ENCODE measurements at regions not wholly inside any gene's neighbourhood (a gene's known extent, or its start where the extent isn't known, plus 50 kb on each side); places are given as distances from the start of the nearest gene placed in this dataset.
A peak's percentile ranks its signal among the peaks of the same experiment; 100 is the strongest.

- Mint-ChIP-seq H3K4me3 (no peak overlapping the region), H3K4me1 (peaks cover 27% of the 10 kb centered on the region), H3K27ac (peak overlapping the region in 1 of 3 experiments; percentile 60), H3K27me3 (ENCODE audit: low read depth) (no peaks in the 10 kb centered on the region), H3K9me3 (peaks cover 9% of the 10 kb centered on the region), H3K36me3 (ENCODE audit: low read depth) (no peaks in the 10 kb centered on the region)
- TF ChIP-seq, protein P1, sequence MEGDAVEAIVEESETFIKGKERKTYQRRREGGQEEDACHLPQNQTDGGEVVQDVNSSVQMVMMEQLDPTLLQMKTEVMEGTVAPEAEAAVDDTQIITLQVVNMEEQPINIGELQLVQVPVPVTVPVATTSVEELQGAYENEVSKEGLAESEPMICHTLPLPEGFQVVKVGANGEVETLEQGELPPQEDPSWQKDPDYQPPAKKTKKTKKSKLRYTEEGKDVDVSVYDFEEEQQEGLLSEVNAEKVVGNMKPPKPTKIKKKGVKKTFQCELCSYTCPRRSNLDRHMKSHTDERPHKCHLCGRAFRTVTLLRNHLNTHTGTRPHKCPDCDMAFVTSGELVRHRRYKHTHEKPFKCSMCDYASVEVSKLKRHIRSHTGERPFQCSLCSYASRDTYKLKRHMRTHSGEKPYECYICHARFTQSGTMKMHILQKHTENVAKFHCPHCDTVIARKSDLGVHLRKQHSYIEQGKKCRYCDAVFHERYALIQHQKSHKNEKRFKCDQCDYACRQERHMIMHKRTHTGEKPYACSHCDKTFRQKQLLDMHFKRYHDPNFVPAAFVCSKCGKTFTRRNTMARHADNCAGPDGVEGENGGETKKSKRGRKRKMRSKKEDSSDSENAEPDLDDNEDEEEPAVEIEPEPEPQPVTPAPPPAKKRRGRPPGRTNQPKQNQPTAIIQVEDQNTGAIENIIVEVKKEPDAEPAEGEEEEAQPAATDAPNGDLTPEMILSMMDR (IDR thresholded peaks at IDR 0.05; ENCODE audit: unreplicated experiment in 3 of 3), result no peak
Observed at GRCh38 chr4:53680598-53680997, 89.3 kb upstream of the LNX1 start.

DNA sequence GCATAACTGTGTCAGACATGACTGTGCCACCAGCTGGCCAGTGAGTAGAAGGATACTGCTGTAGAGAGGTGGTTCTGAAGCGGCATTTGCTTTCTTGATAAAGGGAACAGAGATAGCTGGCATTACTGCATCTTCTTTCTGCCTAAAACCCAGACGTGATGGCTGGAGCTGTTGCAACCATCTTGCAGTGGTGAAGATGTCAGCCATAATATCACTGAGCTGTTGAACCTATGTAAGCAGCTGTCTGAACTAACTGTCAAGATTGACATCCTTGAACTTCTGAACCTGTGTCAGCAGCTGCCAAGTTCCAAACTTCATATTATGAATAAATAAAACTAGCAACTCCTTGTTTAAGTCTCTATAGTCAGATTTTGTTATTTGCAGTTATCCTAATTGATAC is 88.9 kb upstream of the LNX1 start:
- H3K27me3 Mint-ChIP-seq (ENCODE audit: low read depth), result no peaks in the 10 kb centered on the region
- peaks cover 9% of the 10 kb centered on the region for H3K9me3 Mint-ChIP-seq
- H3K36me3 Mint-ChIP-seq (ENCODE audit: low read depth), result no peaks in the 10 kb centered on the region
- H3K27ac Mint-ChIP-seq, result peak overlapping the region in 1 of 3 experiments; percentile 60
- TF ChIP-seq, protein P1 (IDR thresholded peaks at IDR 0.05; ENCODE audit: unreplicated experiment in 3 of 3), result no peak
- H3K4me3 Mint-ChIP-seq, result no peak overlapping the region
- peaks cover 27% of the 10 kb centered on the region for H3K4me1 Mint-ChIP-seq

DNA sequence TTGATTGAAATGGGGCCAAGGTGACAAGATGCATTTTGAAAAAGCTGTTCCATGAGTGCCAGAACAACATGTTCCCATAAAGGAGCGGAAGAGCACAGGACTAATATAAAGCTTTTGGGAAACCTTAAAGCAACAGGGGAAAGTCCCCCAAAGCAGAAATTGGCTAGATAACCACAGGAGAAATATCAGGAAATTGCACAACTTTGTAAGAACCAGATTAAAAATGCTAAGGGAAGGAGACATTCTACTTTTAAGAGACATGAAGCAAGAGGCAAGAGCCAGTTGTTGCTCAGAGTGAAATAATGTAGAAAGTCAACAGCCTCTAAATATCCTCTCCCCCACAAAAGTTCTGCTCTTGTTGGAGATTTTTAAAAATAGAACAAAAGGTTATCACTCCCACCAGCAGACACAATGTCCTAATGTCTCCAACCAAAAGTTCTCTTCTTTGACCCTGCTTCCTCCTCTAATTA is 85.2 kb upstream of the LNX1 start:
- Mint-ChIP-seq H3K4me3 (no peak overlapping the region), H3K27me3 (ENCODE audit: low read depth) (no peaks in the 10 kb centered on the region)
- TF ChIP-seq, protein P1 (IDR thresholded peaks at IDR 0.05; ENCODE audit: unreplicated experiment in 3 of 3), result no peak

GRCh38 chr4:53674903-53675302 is 83.6 kb upstream of the LNX1 start:
- peaks cover 9% of the 10 kb centered on the region for H3K9me3 Mint-ChIP-seq
- no peak overlapping the region for H3K4me3 Mint-ChIP-seq
- H3K27me3 Mint-ChIP-seq (ENCODE audit: low read depth), result no peaks in the 10 kb centered on the region
- H3K36me3 Mint-ChIP-seq (ENCODE audit: low read depth), result no peaks in the 10 kb centered on the region
- H3K4me1 Mint-ChIP-seq, result no peaks in the 10 kb centered on the region
- TF ChIP-seq, protein P1 (IDR thresholded peaks at IDR 0.05; ENCODE audit: unreplicated experiment in 3 of 3), result no peak
- no peak overlapping the region for H3K27ac Mint-ChIP-seq

More for the DNA sequence above, 85.2 kb upstream of the LNX1 start:
- no peaks in the 10 kb centered on the region for H3K4me1 Mint-ChIP-seq
- peaks cover 9% of the 10 kb centered on the region for H3K9me3 Mint-ChIP-seq
- H3K36me3 Mint-ChIP-seq (ENCODE audit: low read depth), result no peaks in the 10 kb centered on the region
- no peak overlapping the region for H3K27ac Mint-ChIP-seq

DNA sequence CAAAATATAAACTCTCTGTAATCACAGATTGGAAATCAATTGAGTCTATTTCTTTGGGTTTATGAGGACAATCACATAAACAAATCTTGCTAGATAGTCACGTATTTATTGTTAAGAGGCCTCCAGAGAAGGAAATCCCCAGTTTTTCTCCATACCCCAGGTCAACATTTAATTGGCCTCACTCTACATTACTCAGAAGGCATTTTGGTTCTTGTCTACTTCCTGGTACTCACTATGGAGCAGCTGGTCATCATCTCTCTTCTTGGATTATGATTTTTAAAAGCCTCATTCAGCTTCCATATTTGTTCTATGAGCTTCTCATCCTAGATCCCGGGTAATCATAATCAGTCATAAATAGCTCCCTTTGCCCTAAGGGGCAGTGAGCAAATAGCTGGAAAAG is 81.6 kb upstream of the LNX1 start:
- no peaks in the 10 kb centered on the region for H3K4me1 Mint-ChIP-seq

GRCh38 chr4:53671757-53672156 is 80.5 kb upstream of the LNX1 start:
- no peak overlapping the region for H3K27ac Mint-ChIP-seq
- H3K36me3 Mint-ChIP-seq (ENCODE audit: low read depth), result peaks cover 5% of the 10 kb centered on the region
- peaks cover 23% of the 10 kb centered on the region for H3K9me3 Mint-ChIP-seq
- H3K27me3 Mint-ChIP-seq (ENCODE audit: low read depth), result no peaks in the 10 kb centered on the region
- H3K4me3 Mint-ChIP-seq, result no peak overlapping the region
- no peaks in the 10 kb centered on the region for H3K4me1 Mint-ChIP-seq
- TF ChIP-seq, protein P1 (IDR thresholded peaks at IDR 0.05; ENCODE audit: unreplicated experiment in 3 of 3), result no peak

More for the DNA sequence above, 81.6 kb upstream of the LNX1 start:
- H3K4me3 Mint-ChIP-seq, result no peak overlapping the region
- peaks cover 17% of the 10 kb centered on the region for H3K9me3 Mint-ChIP-seq
- TF ChIP-seq, protein P1 (IDR thresholded peaks at IDR 0.05; ENCODE audit: unreplicated experiment in 3 of 3), result no peak
- no peaks in the 10 kb centered on the region for H3K27me3 Mint-ChIP-seq (ENCODE audit: low read depth)
- no peak overlapping the region for H3K27ac Mint-ChIP-seq
- H3K36me3 Mint-ChIP-seq (ENCODE audit: low read depth), result peaks cover 5% of the 10 kb centered on the region
